ENCODE measurements at regions not wholly inside any gene's neighbourhood (a gene's known extent, or its start where the extent isn't known, plus 50 kb on each side); places are given as distances from the start of the nearest gene placed in this dataset.

DNA sequence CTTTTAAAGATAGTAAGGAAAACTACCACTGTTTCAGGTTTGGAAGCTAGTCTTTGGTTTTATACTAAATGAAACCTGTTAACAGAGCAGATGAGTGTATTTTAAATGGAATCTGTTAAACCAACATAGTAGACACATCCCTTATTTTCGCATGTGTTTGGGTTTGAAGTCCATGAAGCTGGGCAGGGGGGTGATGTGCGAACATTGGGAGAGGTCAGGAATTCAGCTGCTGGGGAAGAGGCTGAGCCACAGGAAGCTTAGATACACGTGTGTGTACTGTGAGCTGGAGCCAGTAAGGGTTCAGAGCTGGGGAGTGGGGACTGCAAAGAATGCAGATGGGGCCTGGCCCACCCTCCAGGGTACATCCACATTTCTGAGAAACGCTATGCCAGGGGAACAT lies 176.9 kb downstream of the VAPA start:
- TF ChIP-seq POLR2AphosphoS5 (IDR thresholded peaks at IDR 0.05) (no peak), POLR2A (IDR thresholded peaks at IDR 0.05) (no peak)

Data from prostate gland (tissue), 1 donor.